GM21717 (cell line): ENCODE measurements at regions not wholly inside any gene's neighbourhood (a gene's known extent, or its start where the extent isn't known, plus 50 kb on each side); places are given as distances from the start of the nearest gene placed in this dataset.
"Not testable (repeated sequence)": the region's sequence is repeated elsewhere in the genome, so short reads cannot be mapped to it uniquely, and the experiment has no call there.

ENCODE experiments used
- ATAC-seq: cut with Tn5 transposase; IDR thresholded peaks from one replicate; pipeline ENCODE4 v1.9.1; 2021; ENCODE audit warnings: mild to moderate bottlenecking, moderate library complexity; ENCODE audit not compliant: unreplicated experiment

DNA sequence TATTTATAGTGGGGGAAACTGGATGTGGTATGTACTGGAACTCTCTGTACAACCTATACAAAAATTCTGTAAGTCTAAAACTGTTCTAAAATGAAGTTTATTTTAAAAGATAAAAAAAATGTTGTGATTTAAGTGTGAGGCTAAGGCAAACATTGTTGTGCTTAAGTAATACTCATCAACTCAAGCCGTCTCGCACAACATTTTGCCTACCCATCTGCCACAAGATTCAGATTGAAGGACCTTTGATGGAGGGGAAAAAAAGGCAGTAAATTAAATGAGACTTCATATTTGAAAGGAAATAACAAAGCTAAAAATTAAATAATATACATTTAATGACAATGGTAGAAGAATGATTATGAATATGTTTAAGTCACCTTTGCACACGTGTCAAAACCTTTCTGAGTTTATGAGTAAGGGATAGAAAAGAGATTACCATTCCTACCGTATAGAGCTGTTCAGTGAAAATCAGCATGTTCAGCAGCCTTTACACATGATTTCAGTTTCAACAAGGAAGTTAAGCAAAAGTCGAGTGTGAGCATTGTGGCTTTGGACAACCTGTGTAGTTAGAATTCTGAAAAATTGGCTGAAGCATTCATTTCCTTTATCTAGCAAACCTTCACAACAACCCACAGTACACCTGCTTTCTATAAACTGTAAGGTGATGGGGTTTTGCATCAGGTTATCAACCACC lies 499.3 kb downstream of the IRS1 start:
- peak; percentile 79 for ATAC-seq

DNA sequence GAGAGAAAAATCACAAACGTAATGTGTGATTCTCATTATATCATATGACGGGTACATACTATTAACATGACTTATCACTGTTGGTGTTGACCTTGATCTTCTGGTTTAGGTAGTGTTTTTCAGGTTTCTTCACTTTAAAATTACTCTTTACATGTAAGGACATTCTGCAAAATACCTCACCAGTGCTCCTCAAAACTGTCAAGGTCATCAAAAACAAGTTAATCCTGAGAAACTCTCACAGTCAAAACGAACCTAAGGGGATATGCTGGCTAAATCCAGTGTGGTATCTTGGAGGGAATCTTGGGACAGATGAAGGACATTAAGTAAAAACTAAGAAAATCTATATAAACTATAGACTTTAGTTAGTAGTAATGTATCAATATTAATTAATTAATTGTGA lies 499.8 kb downstream of the IRS1 start:
- ATAC-seq: no peak

DNA sequence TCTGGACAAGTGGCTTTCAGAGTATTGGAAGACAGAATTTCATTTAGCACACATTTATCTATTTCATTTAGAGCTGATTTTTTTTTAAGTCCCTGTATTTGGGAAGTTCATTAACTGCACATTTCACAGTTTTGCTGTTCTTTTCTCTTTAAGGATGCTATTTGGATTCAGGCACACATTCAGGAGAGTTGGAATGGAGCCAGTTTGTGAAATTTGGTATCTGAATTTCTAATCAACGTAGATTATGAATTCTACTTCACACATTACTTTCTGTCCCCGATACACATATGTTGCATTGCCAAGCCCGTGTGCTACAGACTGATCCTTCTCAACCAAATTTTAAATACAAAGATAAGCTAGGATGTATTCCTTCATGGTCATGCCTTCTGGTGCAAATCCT lies 503.9 kb downstream of the IRS1 start:
- ATAC-seq: no peak

DNA sequence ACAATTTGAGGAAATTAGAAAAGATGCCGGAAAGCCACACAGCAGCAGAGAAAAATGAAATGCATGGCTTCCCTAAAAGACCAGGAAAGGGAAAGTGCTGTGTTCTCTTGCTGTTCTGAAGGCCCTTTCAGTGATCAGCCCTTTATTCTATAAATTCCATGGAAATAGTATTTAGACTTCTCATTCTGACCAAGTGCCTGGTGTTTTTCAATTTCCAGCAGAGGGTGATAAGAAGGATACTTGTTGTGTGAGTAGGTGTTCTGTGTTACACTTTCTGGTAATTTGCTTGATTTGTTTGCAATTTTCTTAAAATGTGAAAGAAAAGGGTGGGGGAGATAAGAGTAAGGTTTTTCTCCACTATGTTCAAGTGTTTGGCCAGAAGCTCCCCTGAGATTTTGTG lies 504.5 kb downstream of the IRS1 start:
- ATAC-seq: no peak

DNA sequence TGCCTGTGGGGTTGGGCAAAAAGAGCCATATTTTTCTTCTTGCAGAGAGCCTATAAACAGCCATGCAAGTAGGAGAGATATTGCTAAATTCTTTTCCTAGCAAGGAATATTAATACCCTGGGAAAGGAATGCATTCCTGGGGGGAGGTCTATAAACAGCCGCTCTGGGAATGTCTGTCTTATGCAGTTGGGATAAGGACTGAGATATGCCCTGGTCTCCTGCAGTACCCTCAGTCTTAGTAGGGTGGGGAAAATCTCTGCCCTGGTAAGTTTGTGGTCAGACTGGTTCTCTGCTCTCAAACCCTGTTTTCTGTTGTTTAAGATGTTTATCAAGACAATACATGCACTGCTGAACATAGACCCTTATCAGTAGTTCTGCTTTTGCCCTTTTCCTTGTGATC lies 508.3 kb downstream of the IRS1 start:
- not testable (repeated sequence) for ATAC-seq

DNA sequence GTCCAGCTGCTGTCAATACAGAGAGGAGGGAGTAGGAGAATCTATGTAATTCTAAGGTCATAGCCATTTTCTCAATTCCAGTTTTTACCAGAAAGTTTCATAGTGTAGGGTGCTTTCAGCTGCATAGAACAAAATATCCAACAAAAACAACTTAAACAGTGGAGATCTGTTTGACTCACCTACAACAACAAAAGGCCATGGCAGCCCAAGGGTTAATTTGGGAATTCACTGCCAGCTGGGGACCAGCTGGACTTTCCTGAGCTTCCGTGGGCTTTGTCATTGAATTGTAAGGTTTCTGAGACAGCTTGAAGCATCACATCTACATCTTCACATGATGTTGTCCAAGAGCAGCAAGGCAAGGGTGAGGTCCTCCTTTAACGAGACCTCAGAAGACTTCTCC lies 512.7 kb downstream of the IRS1 start:
- ATAC-seq: no peak

DNA sequence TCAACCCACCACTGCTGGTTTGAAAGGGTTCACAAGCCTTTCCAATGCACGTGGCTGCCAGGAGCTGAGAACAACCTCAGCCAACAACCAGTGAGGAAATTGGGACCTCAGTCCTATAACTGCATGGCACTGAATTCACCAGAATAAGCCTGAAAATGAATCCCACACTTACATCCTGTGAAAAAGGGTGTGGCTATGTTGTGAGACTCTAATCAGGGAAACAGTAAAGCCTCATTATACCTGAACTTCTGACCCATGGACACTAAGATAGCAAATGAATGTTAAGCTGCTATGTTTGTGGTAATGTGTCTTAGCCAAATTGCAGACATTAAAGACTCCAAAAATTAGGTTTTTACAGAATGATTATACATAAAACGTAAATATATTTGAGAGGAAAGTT lies 515.8 kb downstream of the IRS1 start:
- no peak for ATAC-seq

DNA sequence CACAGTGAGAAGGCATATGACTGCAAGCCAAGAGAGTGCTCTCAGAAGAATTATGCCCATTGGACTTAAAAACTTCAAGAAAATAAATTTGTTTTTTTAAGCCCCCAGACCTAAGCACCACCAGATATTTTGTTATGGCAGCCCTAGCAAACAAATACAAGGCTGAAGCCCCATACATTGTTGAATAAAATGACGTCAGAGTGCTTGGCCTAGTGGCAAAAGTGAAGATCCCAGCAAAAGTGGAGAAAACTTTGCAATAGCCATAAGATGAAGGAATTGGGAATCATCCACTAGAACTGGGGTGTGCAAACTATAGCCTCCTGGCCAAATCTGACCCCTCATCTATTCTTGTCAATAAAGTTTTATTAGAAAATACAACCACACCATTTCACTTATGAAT lies 517.5 kb downstream of the IRS1 start:
- no peak for ATAC-seq

DNA sequence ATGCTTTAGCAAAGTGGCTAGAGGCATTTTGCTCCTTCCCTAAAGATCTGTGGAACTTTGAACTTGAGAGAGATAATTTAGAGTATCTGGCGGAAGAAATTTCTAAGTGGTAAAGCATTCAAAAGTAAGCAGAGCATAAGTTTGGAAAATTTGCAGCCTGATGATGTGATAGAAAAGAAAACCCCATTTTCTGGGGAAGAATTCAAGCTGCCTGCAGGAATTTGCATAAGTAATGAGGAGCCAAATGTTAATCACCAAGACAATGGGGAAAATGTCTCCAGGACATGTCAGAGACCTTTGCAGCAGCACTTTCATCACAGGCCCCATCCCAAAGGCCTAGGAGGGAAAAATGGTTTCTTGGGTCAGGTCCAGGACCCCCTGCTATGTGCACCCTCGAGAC lies 519.5 kb downstream of the IRS1 start:
- ATAC-seq: not testable (repeated sequence)

DNA sequence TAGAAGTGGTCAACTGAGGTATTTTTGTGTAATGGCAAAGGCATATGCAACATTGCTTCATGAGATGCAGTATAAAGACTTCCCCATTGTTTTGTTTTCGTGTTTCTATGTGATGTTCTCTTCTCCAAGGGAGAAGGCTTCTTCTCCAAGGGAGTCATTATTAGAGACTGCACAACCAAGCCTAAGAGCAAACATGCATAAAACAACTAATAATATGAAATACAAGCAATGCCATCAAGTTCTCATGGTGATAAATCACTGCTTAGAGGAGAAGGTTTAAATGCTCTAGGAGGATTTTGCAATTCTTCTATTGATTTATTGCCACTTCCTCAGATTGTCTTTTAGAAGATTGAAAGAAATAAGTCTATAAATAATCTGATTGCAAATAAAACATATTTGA lies 524.4 kb downstream of the IRS1 start:
- no peak for ATAC-seq

DNA sequence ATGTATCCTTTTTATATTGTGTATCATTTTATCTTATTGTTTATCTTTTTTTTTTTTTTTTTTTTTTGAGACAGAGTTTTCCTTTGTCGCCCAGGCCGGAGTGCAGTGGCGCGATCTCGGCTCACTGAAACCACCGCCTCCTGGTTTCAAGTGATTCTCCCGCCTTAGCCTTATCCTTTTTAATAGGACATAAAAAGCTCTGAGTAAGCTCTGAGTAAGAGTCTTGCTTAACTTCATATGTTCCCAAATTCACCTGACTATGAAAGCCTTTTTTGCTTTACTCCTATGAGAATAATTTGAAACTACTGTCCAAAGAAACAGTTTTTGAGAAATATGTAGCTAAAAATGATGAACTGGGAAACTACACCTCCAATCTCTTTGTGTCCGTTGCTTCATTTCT lies 525.5 kb downstream of the IRS1 start:
- no peak for ATAC-seq

DNA sequence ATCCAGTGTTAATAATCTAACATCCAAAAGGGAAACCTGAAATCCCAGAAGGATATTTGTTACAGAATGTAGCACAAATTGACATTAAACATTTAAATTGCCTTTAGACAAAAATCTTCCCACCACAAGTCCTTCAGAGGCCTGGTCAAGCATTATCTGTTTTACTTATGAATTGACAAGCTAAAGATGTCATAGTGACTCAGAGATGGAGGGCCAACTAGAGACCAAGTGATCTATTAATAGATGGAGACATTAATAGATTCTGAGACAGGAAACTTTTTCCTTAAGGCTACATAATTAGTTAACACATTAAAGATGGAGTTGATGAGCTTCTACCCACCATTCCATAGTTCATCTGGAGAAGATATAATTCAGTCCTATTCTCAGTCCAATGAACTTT lies 526.2 kb downstream of the IRS1 start:
- ATAC-seq: no peak

DNA sequence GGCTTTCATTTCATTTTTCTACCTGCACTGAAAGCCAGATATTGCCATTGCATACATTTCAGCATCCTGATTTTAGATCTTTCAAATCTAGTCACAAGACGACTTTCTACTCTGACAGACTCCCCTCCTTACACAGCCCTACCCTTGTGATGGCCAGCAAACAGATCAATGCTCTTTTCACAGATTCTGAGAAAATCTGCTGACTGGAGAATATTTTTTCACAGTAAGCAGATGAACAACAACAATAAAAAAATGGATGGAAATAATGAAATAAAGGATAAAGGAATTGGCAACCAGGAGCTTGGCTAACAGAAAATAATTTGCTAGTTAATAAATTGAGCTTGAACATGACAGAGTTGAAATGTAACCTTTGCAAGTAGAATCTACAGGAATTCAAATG lies 527.2 kb downstream of the IRS1 start:
- no peak for ATAC-seq

DNA sequence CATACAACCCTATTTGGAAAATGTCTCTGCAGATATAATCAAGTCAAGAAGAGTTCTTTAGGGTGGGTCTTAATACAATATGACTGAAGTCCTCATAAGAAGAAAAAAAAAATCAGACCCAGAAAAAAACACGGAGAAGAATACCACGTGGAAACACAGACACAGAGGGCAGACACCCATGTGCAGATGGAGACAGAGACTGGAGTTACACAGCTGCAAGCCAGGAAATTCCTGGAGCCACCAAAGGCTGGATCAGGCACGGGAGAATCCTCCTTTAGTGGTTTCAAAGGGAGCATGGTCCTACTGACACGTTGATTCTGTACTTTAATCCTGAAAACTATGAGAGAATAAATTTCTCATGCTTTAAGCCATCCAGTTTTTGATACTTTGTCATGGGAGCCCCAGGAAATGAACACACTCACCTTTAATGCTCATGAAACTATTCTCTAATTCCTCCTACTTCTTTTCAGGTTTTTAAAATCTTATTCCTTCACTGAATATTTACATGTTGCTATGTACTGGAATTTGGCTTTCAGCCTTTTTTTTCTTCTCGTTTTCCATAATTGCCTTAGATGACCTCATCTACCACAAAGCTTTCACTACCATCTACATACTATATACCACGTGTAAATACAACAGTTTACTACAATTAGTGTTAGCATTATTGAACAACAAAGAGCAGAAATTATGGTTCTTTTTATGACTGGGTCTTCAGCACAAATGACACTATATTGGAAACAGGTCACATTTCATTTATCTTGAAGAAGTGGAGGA lies 529.1 kb downstream of the IRS1 start:
- ATAC-seq: no peak

DNA sequence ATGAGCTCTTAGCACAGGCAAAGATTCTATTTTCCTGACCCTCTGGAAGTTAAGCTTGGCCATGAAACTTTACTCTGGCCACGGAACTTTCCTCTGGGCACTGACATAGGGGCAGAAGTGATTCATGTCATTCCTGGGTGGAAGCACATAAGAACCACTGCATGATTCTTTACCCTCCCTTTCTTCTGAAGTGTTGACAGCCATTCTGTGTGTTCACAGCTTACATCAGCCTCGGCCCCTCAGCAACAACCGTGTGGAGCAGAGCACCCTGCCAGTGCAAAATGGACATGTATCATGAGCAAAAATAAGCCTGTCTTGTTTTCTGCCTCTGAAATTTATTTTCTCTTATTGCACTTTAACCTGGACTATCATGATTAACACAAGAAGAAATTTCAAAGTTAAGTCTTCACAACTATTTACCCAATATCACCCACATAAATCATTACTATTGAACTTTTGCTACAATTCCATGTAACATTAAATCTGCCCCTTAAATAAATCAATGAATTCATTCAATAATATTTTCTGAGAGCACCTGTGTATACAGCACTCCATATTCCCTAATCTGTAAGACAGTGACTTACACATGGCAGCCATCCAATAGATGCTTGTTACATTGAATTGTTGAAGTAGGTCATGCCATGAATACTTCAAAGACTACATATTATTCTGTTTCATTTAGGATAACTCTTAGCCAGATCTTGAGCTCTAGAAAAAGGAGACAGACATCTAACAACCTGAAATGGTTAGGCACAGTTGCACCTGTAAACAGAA lies 531.9 kb downstream of the IRS1 start:
- no peak for ATAC-seq

DNA sequence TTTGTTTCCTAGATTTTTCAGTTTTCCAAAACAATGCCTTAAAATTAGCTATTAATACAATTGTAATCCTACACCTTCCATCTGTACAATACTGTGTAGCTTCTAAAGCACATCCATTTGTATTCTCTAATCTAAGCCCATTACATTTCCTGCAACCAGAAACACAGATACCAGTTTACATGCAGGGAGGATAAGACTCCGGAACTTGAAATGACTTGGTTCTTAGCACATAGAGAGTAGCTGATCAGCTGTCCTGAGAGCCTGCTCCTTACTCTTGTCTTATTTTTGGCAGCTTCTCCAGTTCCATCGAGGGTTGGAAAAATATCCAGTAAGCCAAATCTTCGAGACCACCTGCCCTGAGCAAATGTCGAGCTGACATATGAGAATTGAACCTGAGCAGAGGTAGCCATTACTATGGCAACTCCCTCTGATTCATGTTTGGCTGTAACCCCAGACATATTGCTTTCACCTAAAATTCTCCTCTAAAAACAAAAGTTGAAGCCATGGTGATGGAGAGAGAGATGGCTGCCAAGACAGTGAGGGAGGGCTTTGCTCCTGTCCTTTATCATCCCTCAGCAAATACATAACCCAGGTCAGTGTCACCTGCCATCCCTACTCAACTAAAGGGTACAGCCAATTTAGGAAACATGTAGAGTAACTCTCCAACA lies 542.8 kb downstream of the IRS1 start:
- ATAC-seq: no peak

DNA sequence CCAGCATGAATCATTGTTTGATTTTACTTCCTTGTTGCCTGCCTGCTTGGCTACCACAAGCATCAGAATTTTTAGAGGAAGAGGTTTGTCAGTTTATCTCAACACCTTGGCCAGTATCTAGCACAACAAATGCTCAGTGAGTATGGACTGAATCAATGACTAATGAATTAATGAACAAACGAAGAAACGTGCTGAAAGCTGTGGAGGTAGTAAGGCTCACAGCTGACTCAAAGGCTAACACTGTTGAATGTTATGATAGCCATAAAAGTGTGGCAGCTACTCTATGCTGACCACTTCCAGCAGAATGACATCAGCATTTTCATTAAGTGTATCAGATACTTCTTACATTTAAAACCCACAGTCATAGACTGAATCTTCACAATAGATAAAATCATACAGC lies 543.4 kb downstream of the IRS1 start:
- ATAC-seq: no peak

DNA sequence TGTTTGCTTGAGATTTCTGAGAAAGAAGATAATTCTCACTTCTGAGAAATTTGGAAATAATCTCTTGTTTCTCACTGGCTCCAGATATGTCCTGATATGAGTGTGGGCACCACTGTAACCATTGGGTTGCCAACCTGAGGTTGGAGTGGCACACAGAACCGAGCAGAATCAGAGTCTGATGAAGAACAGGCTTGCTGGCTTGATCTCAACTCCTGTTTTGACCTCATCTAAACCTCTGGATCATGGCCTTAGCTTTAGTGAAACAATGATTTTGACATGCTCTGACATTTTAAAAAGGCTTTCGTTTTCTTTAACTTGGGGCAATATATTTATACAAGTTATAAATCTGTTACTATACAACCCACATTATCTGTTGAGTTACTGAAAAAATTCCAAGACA lies 548.0 kb downstream of the IRS1 start:
- ATAC-seq: no peak

DNA sequence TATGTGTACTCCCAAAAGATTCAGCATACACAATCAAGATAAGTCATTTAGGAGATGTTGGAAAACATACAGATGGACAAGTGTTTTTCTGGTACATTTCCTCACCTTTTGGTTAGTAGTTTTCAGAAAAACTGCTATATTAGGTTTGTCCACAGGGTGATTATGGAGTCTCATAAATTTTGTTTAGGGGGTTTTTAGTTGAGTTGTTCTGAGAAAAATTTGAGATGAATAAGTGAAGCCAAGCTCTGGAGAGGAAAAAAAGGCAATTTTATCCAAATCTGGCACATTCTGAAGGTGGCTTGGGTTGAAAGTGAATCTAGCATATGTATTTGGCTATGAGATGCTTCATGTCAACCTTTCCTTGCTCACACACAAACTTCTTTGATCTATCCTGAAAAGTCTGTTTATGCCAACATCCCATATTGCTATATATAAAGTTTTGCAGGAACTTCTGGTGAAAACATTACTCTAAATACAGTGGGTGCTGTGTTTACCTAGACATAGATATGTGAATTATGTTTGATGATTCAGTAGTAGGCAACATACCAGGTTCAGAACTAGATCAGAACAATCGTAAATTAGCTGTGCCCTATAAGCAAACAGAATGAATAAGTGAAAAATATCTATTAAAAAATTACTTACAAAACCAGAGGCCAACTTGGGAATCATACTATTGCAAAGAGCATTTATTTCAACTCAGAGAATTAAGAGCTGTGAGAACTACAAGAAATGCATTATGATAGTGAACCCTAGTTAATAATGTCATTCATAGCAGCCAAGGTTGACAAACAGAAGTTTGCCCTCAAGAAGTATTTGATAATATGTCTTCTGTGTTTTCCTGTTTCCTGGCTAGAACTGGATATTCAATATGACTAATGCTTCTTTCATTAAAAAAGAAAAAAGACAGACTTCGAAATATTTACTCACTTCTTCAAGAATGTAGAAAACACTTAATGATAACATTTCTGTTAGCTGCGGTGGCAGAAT lies 552.0 kb downstream of the IRS1 start:
- ATAC-seq: no peak

DNA sequence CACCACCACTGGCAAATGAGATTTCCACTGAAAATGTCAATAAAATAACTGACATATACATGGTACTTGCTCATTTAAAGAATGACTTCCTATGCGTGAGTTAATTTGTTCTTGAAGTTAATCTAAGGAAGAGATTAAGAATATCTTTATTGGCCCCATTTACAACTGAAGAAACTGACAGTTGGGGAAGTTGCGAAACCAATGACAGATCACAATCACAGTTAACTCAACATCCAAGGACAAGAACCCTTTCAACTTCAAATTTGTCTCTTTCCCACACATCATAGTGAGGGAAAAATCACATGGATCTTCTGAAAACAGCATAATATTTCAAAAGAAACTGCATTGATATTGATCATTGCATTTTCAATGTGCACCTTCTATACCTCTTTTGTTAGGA lies 565.4 kb downstream of the IRS1 start:
- no peak for ATAC-seq
